H4 (cell line): ENCODE measurements at regions not wholly inside any gene's neighbourhood (a gene's known extent, or its start where the extent isn't known, plus 50 kb on each side); places are given as distances from the start of the nearest gene placed in this dataset.
"Not testable (repeated sequence)": the region's sequence is repeated elsewhere in the genome, so short reads cannot be mapped to it uniquely, and the experiment has no call there.

Experiments used
- DNase-seq: peaks from one replicate; pipeline ENCODE4 v3.0.0-alpha.2; 2015; ENCODE audit warnings: low spot score

GRCh38 chr6:21914121-21914973 lies 320.8 kb downstream of the SOX4 start:
- peak; percentile 38 for DNase-seq

DNA sequence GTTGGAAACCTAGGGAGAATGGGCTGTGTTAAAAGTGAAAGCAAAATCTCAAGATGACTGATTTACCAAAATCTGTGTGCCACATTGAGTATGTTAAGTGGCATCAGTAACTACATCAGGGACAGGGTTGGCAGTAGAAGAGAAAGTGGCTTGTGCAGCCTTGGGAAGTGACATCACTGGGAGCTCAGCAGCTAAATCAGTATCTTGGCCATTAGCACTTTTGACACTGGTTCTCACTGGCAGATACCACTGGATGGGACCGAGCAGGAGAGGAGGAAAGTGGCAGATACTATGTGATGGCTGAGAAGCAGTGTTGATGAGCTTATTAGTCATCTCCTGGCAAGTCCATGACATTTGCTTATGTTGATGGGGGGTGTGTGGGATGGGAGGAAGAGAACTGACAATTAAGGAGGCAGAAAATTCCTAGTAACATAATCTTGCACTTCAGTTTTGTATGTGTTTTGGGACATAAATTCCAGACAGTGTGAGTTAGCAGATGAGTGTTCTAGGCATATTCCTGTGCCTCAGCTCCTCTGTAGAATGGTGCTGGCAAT lies 322.2 kb downstream of the SOX4 start:
- peak; percentile 24 for DNase-seq

GRCh38 chr6:21918041-21918440 lies 324.5 kb downstream of the SOX4 start:
- DNase-seq, result no peak

GRCh38 chr6:21918666-21919065 lies 325.1 kb downstream of the SOX4 start:
- no peak for DNase-seq

DNA sequence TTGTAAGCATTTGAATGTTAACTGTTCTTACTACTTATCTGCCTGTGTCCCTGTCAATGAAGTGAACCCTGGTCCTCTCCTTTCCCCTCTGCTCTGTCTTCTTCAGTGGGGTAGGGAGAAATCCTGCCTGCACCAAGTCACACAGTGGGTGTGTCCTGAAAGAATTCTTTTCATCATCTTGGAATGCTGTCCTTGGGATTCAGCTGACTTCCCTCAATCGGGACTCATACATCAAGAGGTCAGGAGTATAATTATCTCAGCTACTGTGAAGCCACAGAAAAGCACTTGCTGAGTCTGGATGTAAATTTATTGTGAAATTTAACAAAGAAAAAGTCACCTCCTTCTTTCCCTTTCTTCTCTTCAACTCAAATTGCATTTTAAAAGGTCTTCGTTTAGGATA lies 328.5 kb downstream of the SOX4 start:
- DNase-seq, result no peak

- DNase-seq, result no peak
Observed at GRCh38 chr6:21924002-21924401, 330.5 kb downstream of the SOX4 start.

DNA sequence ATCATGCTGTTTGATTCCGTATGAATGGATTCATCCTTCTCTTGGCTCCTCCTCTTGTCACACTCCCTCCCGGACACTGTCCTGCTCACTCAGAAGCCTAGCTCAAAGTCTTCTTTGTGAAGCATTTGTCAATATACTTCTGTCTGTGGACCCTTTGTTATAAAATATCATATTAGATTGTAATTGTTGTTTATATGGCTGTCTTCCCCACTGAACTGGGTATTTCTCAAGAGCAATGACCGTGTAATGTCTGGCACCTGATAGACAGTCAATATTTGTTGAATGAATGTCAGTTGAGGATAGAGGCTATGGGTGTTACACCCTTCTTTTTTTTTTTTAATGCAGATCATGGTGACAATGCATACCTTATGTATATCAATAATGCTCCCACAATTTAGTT lies 335.3 kb downstream of the SOX4 start:
- no peak for DNase-seq

- peak; percentile 44 for DNase-seq
Observed at GRCh38 chr6:21931641-21932335, 338.2 kb downstream of the SOX4 start.

GRCh38 chr6:21933351-21933750 lies 339.8 kb downstream of the SOX4 start:
- no peak for DNase-seq

DNA sequence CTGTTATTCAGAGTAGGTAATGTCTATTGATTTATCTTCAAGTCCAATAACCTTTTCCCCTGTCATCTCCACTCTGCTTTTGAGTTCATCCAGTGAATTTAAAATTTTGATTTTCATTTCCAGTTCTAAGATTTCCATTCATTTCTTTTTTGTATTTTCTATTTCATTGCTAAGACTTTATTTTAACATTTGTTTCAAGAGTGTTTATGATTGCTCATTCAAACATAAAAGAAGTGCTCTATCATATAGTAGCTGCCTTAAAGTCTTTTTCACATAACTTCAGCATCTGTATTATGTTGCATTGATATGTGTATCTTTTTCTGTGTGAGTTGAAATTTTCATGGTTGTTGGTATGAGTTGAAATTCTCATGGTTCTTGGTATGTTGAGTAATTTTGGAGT lies 341.6 kb downstream of the SOX4 start:
- no peak for DNase-seq

DNA sequence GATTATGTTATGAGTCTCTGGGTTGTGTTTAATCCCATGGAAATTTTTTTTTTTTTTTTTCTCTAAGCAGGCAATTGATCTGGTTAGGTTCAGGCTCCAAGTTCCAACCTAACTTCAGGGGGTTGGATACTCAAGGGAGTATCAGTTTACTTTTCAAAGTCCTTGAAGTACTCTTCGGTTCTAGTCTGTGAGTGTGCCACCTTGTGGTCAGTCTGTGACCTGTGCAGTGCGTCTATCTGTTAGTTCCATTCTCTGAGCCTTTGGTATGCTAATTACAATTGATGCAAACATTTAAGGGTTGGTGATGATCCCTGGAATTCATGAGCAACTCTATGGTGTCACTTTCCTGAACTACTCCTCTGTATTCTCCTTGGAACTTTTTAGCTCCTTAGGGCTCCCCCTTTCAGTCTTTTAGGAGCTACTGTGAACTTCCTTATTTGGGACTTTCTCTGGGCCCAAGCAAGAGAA lies 342.0 kb downstream of the SOX4 start:
- DNase-seq, result peak; percentile 50

GRCh38 chr6:21937466-21937865 lies 343.9 kb downstream of the SOX4 start:
- no peak for DNase-seq

- not testable (repeated sequence) for DNase-seq
Observed at GRCh38 chr6:21939066-21939465, 345.5 kb downstream of the SOX4 start.

GRCh38 chr6:21941926-21942325 lies 348.4 kb downstream of the SOX4 start:
- no peak for DNase-seq

GRCh38 chr6:21942897-21943296 lies 349.3 kb downstream of the SOX4 start:
- no peak for DNase-seq

DNA sequence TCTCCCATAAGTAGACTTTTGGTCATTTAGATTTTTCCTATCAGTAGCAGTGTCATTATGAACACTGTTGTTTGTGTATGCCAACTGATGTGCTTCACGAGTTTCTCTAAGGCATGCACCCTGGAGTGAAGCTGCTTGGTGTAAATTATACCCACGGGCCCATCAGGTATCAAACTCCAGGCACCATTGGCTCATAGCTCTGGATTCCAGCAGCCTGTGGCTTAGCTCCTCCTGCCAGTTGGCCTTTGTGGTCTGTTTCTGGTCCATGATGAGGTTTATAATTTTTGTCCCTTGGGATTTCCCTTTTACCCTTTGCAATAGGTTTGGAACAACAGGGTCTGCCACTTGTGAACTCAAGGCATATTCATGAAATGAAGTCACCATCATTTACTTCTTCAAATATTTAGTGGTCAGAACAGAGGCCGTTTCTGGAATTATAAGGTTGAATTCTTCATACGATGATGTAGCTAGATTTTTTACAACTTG lies 350.5 kb downstream of the PRL start:
- peak; percentile 97 for DNase-seq

- not testable (repeated sequence) for DNase-seq
Observed at GRCh38 chr6:21947227-21947626, 349.6 kb downstream of the PRL start.

DNA sequence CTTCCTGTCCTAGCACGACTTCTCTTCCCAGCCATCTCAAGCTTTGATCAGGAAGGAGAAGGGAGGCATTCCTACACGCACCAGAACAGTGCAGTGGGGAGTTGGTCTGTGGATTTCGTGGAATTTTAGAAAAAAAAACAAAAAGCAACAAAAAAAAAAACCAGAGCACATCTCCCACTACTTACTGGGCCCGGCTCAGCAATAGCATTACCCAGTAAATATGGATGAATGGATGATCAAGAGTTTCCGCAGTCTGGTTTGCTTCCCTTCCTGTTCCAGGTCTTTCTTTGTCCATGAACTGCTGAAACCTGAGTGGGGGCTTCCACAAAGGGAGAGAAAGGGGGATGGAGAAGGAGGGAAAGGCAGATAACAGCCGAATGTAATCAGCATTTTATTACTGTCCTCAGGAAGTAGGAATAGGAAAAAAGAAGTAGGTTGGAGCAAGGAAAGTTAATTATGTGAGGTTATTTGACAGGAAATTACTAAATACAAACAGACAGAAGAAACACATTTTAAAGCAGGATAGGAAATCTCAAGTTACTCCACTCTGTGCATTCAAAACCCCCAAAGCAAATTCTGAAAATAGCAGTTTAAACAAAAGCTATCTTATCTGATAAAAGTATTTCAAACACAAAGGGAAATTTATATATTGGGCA lies 349.0 kb downstream of the PRL start:
- peak; percentile 34 for DNase-seq

GRCh38 chr6:21949211-21949801 lies 347.5 kb downstream of the PRL start:
- DNase-seq, result no peak

GRCh38 chr6:21952367-21952766 lies 344.5 kb downstream of the PRL start:
- DNase-seq, result no peak
